ENCODE measurements at regions not wholly inside any gene's neighbourhood (a gene's known extent, or its start where the extent isn't known, plus 50 kb on each side); places are given as distances from the start of the nearest gene placed in this dataset.
"Not testable (repeated sequence)": the region's sequence is repeated elsewhere in the genome, so short reads cannot be mapped to it uniquely, and the experiment has no call there.

- Histone ChIP-seq H3K4me1 (no peaks in the 10 kb centered on the region), H3K9me3 (no peaks in the 10 kb centered on the region), H3K27ac (no peak overlapping the region), H3K27me3 (no peaks in the 10 kb centered on the region), H3K36me3 (no peaks in the 10 kb centered on the region), H3K4me3 (no peak overlapping the region)
- TF ChIP-seq POLR2AphosphoS5 (IDR thresholded peaks at IDR 0.05) (no peak), EP300 (IDR thresholded peaks at IDR 0.05) (no peak), POLR2A (IDR thresholded peaks at IDR 0.05) (no peak)
- TF ChIP-seq, protein P1, sequence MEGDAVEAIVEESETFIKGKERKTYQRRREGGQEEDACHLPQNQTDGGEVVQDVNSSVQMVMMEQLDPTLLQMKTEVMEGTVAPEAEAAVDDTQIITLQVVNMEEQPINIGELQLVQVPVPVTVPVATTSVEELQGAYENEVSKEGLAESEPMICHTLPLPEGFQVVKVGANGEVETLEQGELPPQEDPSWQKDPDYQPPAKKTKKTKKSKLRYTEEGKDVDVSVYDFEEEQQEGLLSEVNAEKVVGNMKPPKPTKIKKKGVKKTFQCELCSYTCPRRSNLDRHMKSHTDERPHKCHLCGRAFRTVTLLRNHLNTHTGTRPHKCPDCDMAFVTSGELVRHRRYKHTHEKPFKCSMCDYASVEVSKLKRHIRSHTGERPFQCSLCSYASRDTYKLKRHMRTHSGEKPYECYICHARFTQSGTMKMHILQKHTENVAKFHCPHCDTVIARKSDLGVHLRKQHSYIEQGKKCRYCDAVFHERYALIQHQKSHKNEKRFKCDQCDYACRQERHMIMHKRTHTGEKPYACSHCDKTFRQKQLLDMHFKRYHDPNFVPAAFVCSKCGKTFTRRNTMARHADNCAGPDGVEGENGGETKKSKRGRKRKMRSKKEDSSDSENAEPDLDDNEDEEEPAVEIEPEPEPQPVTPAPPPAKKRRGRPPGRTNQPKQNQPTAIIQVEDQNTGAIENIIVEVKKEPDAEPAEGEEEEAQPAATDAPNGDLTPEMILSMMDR (IDR thresholded peaks at IDR 0.05) = no peak
- no peak for DNase-seq
- 89 to 93% methylated on average over 3 of the region's 3 CpGs for WGBS, 2 donors
- intact Hi-C loops (cut with DNase I) = no loop called here
These were observed 67.8 kb upstream of the LSM6 start for GRCh38 chr4:146107587-146108240.

DNA sequence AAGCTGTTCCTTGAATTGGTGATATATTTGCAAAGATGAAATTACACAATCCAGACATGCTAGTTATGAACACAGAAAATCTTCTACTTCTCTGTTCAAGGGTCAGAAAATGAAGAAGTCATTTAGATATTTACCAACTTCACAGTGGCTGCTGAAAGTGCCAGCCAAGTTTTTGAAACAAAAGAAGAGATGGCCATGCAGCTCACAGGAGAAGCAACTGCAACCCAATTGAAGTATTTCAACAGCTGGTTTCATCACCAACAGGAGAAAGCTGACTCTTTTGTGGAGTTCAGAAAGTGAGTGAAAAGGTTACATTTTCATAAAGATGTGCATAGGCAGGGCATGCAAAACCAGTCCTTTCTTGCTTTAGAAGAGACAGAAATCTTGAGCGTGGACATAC, 70.1 kb upstream of the LSM6 start:
- H3K4me3 ChIP-seq = no peak overlapping the region
- no peaks in the 10 kb centered on the region for H3K27me3 ChIP-seq
- 89 to 91% methylated on average over 1 of the region's 1 CpG for WGBS, 2 donors
- intact Hi-C loops (cut with DNase I) = no loop called here
- TF ChIP-seq, protein P1 (IDR thresholded peaks at IDR 0.05) = no peak
- TF ChIP-seq EP300 (IDR thresholded peaks at IDR 0.05) = no peak
- TF ChIP-seq POLR2A (IDR thresholded peaks at IDR 0.05) = no peak
- TF ChIP-seq POLR2AphosphoS5 (IDR thresholded peaks at IDR 0.05) = no peak
- no peaks in the 10 kb centered on the region for H3K9me3 ChIP-seq
- H3K4me1 ChIP-seq = no peaks in the 10 kb centered on the region
- H3K36me3 ChIP-seq = no peaks in the 10 kb centered on the region
- DNase-seq = no peak
- no peak overlapping the region for H3K27ac ChIP-seq

DNA sequence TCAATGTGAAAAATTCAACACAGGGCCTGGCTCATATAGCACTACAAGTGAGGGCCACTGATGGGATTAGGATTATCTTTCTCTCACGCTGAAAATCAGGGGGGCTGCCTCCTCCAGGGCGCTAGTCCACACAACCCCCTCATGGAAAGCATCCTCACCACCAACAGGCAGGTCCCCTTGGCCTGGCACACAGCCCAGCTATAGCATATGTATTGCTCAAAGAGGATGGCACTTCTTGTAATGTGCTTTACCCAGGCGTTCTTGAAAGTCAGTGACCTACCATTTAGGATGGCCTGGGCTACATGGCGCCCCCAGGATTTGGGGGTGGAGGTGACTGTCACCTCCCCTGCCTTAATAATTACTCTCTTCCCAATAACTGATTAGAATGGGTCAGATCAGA, 71.0 kb upstream of the LSM6 start:
- H3K9me3 ChIP-seq = no peaks in the 10 kb centered on the region
- no peaks in the 10 kb centered on the region for H3K27me3 ChIP-seq
- no peaks in the 10 kb centered on the region for H3K4me1 ChIP-seq
- H3K27ac ChIP-seq = no peak overlapping the region
- no peaks in the 10 kb centered on the region for H3K36me3 ChIP-seq
- H3K4me3 ChIP-seq = no peak overlapping the region
- intact Hi-C loops (cut with DNase I) = no loop called here
- TF ChIP-seq POLR2AphosphoS5 (IDR thresholded peaks at IDR 0.05) (no peak), POLR2A (IDR thresholded peaks at IDR 0.05) (no peak), EP300 (IDR thresholded peaks at IDR 0.05) (no peak)
- TF ChIP-seq, protein P1 (IDR thresholded peaks at IDR 0.05) = no peak
- 91 to 93% methylated on average over 4 of the region's 4 CpGs for WGBS, 2 donors
- DNase-seq = no peak

GRCh38 chr4:146104052-146104451, 71.5 kb upstream of the LSM6 start:
- WGBS, 2 donors = 94 to 97% methylated on average over 9 of the region's 9 CpGs
- H3K9me3 ChIP-seq; H3K36me3 ChIP-seq; DNase-seq; intact Hi-C loops (cut with DNase I); H3K27me3 ChIP-seq; H3K4me1 ChIP-seq; H3K27ac ChIP-seq; H3K4me3 ChIP-seq: not testable (repeated sequence)

DNA sequence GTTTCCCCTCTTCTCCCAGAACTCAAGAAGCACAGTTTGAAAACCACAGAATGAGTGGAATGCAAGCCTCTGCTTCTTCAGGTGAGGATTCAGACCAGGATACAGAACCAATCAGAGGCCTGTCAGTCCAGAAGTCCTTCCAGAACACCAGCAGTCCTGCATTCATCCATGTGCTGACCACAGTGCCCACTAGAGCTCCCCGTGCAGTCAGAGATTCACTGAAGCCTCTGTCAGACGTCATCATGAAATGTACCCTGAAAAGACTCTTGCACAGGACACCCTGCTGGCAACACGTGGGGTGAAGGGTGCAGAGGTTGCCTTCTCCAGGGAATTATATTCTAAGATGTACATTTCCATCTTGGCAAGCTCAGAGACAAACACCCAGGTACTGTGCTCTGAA, 75.9 kb upstream of the LSM6 start:
- TF ChIP-seq EP300 (IDR thresholded peaks at IDR 0.05) (no peak), POLR2A (IDR thresholded peaks at IDR 0.05) (no peak), POLR2AphosphoS5 (IDR thresholded peaks at IDR 0.05) (no peak)
- TF ChIP-seq, protein P1 (IDR thresholded peaks at IDR 0.05) = no peak
- Histone ChIP-seq H3K9me3 (no peaks in the 10 kb centered on the region), H3K27me3 (no peaks in the 10 kb centered on the region), H3K27ac (no peak overlapping the region), H3K36me3 (no peaks in the 10 kb centered on the region), H3K4me3 (no peak overlapping the region), H3K4me1 (no peaks in the 10 kb centered on the region)
- 65 to 78% methylated on average over 3 of the region's 3 CpGs for whole genome bisulfite sequencing, 2 donors
- intact Hi-C loops (cut with DNase I) = no loop called here
- DNase-seq = no peak

Data from sigmoid colon (tissue), 6 donors.